Thyroid gland (tissue), 4 donors: ENCODE measurements at regions not wholly inside any gene's neighbourhood (a gene's known extent, or its start where the extent isn't known, plus 50 kb on each side); places are given as distances from the start of the nearest gene placed in this dataset.

Experiments used
- CTCF ChIP-seq, 6 experiments: fragments of 200-600 bp in 3 of 6; fragments of 450-650 bp in 3 of 6; sonication (generic) in 3 of 6; IDR thresholded peaks; one replicate each; pipeline ENCODE4 v1.5.1; 2016 to 2019; ENCODE audit warnings: antibody characterized with exemption in 6 of 6, mild to moderate bottlenecking in 2 of 6, inconsistent platforms in 1 of 6, moderate library complexity in 1 of 6
- POLR2A ChIP-seq, 2 donors: fragments of 450-650 bp; IDR thresholded peaks; one replicate each; pipeline ENCODE4 v1.6.1; 2017; ENCODE audit warnings: antibody characterized with exemption in 2 of 2, mild to moderate bottlenecking in 2 of 2, moderate library complexity in 1 of 2

GRCh38 chr9:19701274-19701673 lies 87.6 kb downstream of the SLC24A2 start:
- no peak for TF ChIP-seq CTCF (IDR thresholded peaks at IDR 0.05)
- TF ChIP-seq POLR2A (IDR thresholded peaks at IDR 0.05) = no peak
